ENCODE measurements at regions not wholly inside any gene's neighbourhood (a gene's known extent, or its start where the extent isn't known, plus 50 kb on each side); places are given as distances from the start of the nearest gene placed in this dataset.
"Not testable (repeated sequence)": the region's sequence is repeated elsewhere in the genome, so short reads cannot be mapped to it uniquely, and the experiment has no call there.

GRCh38 chr1:200296091-200296661 lies 113.7 kb downstream of the ZNF281 start:
- Histone ChIP-seq H3K27me3 (ENCODE audit: insufficient read depth, insufficient read length) (peaks cover 34% of the 10 kb centered on the region), H3K9me3 (ENCODE audit: insufficient read depth, low read length) (no peaks in the 10 kb centered on the region), H3K9ac (ENCODE audit: insufficient read length, low read depth) (no peak overlapping the region), H3K4me1 (ENCODE audit: insufficient read depth, insufficient read length) (no peaks in the 10 kb centered on the region), H3K4me3 (ENCODE audit: insufficient read length, low read depth) (no peak overlapping the region), H3K36me3 (ENCODE audit: insufficient read depth, insufficient read length, low read length) (no peaks in the 10 kb centered on the region)
- TF ChIP-seq YY1 (IDR thresholded peaks at IDR 0.05; ENCODE audit: insufficient read depth, insufficient read length) (no peak), SUZ12 (IDR thresholded peaks at IDR 0.05; ENCODE audit: extremely low read depth, insufficient read depth, insufficient read length) (no peak), ZNF274 (IDR thresholded peaks at IDR 0.05; ENCODE audit: low read depth, low read length) (no peak)
- no peak for DNase-seq (ENCODE audit: low read depth, low spot score)

GRCh38 chr1:200294241-200294640 lies 115.6 kb downstream of the ZNF281 start:
- TF ChIP-seq YY1 (IDR thresholded peaks at IDR 0.05; ENCODE audit: insufficient read depth, insufficient read length) = no peak
- TF ChIP-seq ZNF274 (IDR thresholded peaks at IDR 0.05; ENCODE audit: low read depth, low read length) = no peak
- no peak for TF ChIP-seq SUZ12 (IDR thresholded peaks at IDR 0.05; ENCODE audit: extremely low read depth, insufficient read depth, insufficient read length)
- no peak for DNase-seq (ENCODE audit: low read depth, low spot score)

GRCh38 chr1:200292699-200293098 lies 117.1 kb downstream of the ZNF281 start:
- Histone ChIP-seq H3K9ac (ENCODE audit: insufficient read length, low read depth) (no peak overlapping the region), H3K4me1 (ENCODE audit: insufficient read depth, insufficient read length) (peaks cover 3% of the 10 kb centered on the region), H3K4me3 (ENCODE audit: insufficient read length, low read depth) (no peak overlapping the region), H3K9me3 (ENCODE audit: insufficient read depth, low read length) (no peaks in the 10 kb centered on the region), H3K27me3 (ENCODE audit: insufficient read depth, insufficient read length) (peaks cover 32% of the 10 kb centered on the region), H3K36me3 (ENCODE audit: insufficient read depth, insufficient read length, low read length) (no peaks in the 10 kb centered on the region)
- no peak for DNase-seq (ENCODE audit: low read depth, low spot score)
- TF ChIP-seq YY1 (IDR thresholded peaks at IDR 0.05; ENCODE audit: insufficient read depth, insufficient read length) (no peak), SUZ12 (IDR thresholded peaks at IDR 0.05; ENCODE audit: extremely low read depth, insufficient read depth, insufficient read length) (no peak), ZNF274 (IDR thresholded peaks at IDR 0.05; ENCODE audit: low read depth, low read length) (no peak)

More at GRCh38 chr1:200294241-200294640, 115.6 kb downstream of the ZNF281 start:
- peaks cover 21% of the 10 kb centered on the region for H3K27me3 ChIP-seq (ENCODE audit: insufficient read depth, insufficient read length)
- peaks cover 3% of the 10 kb centered on the region for H3K4me1 ChIP-seq (ENCODE audit: insufficient read depth, insufficient read length)
- H3K9me3 ChIP-seq (ENCODE audit: insufficient read depth, low read length) = no peaks in the 10 kb centered on the region
- H3K4me3 ChIP-seq (ENCODE audit: insufficient read length, low read depth) = no peak overlapping the region
- no peaks in the 10 kb centered on the region for H3K36me3 ChIP-seq (ENCODE audit: insufficient read depth, insufficient read length, low read length)
- no peak overlapping the region for H3K9ac ChIP-seq (ENCODE audit: insufficient read length, low read depth)

- H3K9ac ChIP-seq (ENCODE audit: insufficient read length, low read depth) = no peak overlapping the region
- no peak for TF ChIP-seq YY1 (IDR thresholded peaks at IDR 0.05; ENCODE audit: insufficient read depth, insufficient read length)
- no peak for TF ChIP-seq SUZ12 (IDR thresholded peaks at IDR 0.05; ENCODE audit: extremely low read depth, insufficient read depth, insufficient read length)
- no peak for TF ChIP-seq ZNF274 (IDR thresholded peaks at IDR 0.05; ENCODE audit: low read depth, low read length)
- no peaks in the 10 kb centered on the region for H3K36me3 ChIP-seq (ENCODE audit: insufficient read depth, insufficient read length, low read length)
- no peak overlapping the region for H3K4me3 ChIP-seq (ENCODE audit: insufficient read length, low read depth)
- no peaks in the 10 kb centered on the region for H3K9me3 ChIP-seq (ENCODE audit: insufficient read depth, low read length)
- DNase-seq (ENCODE audit: low read depth, low spot score) = no peak
- H3K27me3 ChIP-seq (ENCODE audit: insufficient read depth, insufficient read length) = peaks cover 46% of the 10 kb centered on the region
- peaks cover 3% of the 10 kb centered on the region for H3K4me1 ChIP-seq (ENCODE audit: insufficient read depth, insufficient read length)
Measured at GRCh38 chr1:200291106-200291505, 118.7 kb downstream of the ZNF281 start.

- Histone ChIP-seq H3K4me1 (ENCODE audit: insufficient read depth, insufficient read length) (peaks cover 3% of the 10 kb centered on the region), H3K36me3 (ENCODE audit: insufficient read depth, insufficient read length, low read length) (no peaks in the 10 kb centered on the region), H3K27me3 (ENCODE audit: insufficient read depth, insufficient read length) (peaks cover 52% of the 10 kb centered on the region), H3K4me3 (ENCODE audit: insufficient read length, low read depth) (no peak overlapping the region), H3K9me3 (ENCODE audit: insufficient read depth, low read length) (no peaks in the 10 kb centered on the region), H3K9ac (ENCODE audit: insufficient read length, low read depth) (no peak overlapping the region)
- DNase-seq (ENCODE audit: low read depth, low spot score) = peak; percentile 79
- no peak for TF ChIP-seq SUZ12 (IDR thresholded peaks at IDR 0.05; ENCODE audit: extremely low read depth, insufficient read depth, insufficient read length)
- no peak for TF ChIP-seq ZNF274 (IDR thresholded peaks at IDR 0.05; ENCODE audit: low read depth, low read length)
- TF ChIP-seq YY1 (IDR thresholded peaks at IDR 0.05; ENCODE audit: insufficient read depth, insufficient read length) = peak; percentile 47
Measured at GRCh38 chr1:200290010-200290685, 119.7 kb downstream of the ZNF281 start.

GRCh38 chr1:200288226-200288625 lies 121.6 kb downstream of the ZNF281 start:
- TF ChIP-seq YY1 (IDR thresholded peaks at IDR 0.05; ENCODE audit: insufficient read depth, insufficient read length) (no peak), ZNF274 (IDR thresholded peaks at IDR 0.05; ENCODE audit: low read depth, low read length) (no peak)
- Histone ChIP-seq H3K27me3 (ENCODE audit: insufficient read depth, insufficient read length) (peaks cover 50% of the 10 kb centered on the region), H3K9ac (ENCODE audit: insufficient read length, low read depth) (no peak overlapping the region), H3K36me3 (ENCODE audit: insufficient read depth, insufficient read length, low read length) (no peaks in the 10 kb centered on the region), H3K4me3 (ENCODE audit: insufficient read length, low read depth) (no peak overlapping the region), H3K9me3 (ENCODE audit: insufficient read depth, low read length) (no peaks in the 10 kb centered on the region), H3K4me1 (ENCODE audit: insufficient read depth, insufficient read length) (peaks cover 3% of the 10 kb centered on the region)
- DNase-seq (ENCODE audit: low read depth, low spot score) = no peak

GRCh38 chr1:200284236-200284635 lies 125.6 kb downstream of the ZNF281 start:
- H3K4me1 ChIP-seq (ENCODE audit: insufficient read depth, insufficient read length); DNase-seq (ENCODE audit: low read depth, low spot score); H3K36me3 ChIP-seq (ENCODE audit: insufficient read depth, insufficient read length, low read length); H3K4me3 ChIP-seq (ENCODE audit: insufficient read length, low read depth); H3K9me3 ChIP-seq (ENCODE audit: insufficient read depth, low read length); H3K9ac ChIP-seq (ENCODE audit: insufficient read length, low read depth): not testable (repeated sequence)
- peaks cover 30% of the 10 kb centered on the region for H3K27me3 ChIP-seq (ENCODE audit: insufficient read depth, insufficient read length)
